HEK293 (cell line): ENCODE measurements at regions not wholly inside any gene's neighbourhood (a gene's known extent, or its start where the extent isn't known, plus 50 kb on each side); places are given as distances from the start of the nearest gene placed in this dataset.

Experiments used
- CTCF ChIA-PET: fragments of 350-600 bp; formaldehyde crosslinking; extraction: SDS; loops from one replicate; lab custom pipeline; 2021; ENCODE audit warnings: antibody characterized with exemption; lab: Yijun Ruan, JAX
- POLR2A ChIA-PET: fragments of 300-600 bp; formaldehyde crosslinking; extraction: SDS; loops from one replicate; lab custom pipeline; 2020; ENCODE audit warnings: antibody characterized with exemption, inconsistent platforms; lab: Yijun Ruan, JAX
- H3K27ac ChIP-seq: fragments of 200-500 bp; sonication (Bioruptor generic); 2 replicates; pipeline ENCODE4 v1.5.1; 2014; ENCODE audit warnings: low read depth, low read length, control low read depth, inconsistent platforms; ENCODE audit errors: extremely low read depth
- H3K36me3 ChIP-seq, 2 experiments: fragments of 200-500 bp in 1 of 2; sonication (Bioruptor generic) in 1 of 2; 1 replicate in 1 of 2; 2 replicates in 1 of 2; pipeline ENCODE4 v1.5.1; 2014 to 2017; ENCODE audit warnings: inconsistent platforms in 2 of 2, low read length in 2 of 2; ENCODE audit not compliant: control insufficient read depth in 2 of 2, insufficient read depth in 1 of 2
- H3K4me1 ChIP-seq: fragments of 200-500 bp; sonication (Bioruptor generic); 2 replicates; pipeline ENCODE4 v1.5.1; 2014; ENCODE audit warnings: mild to moderate bottlenecking, low read length, inconsistent platforms; ENCODE audit not compliant: control insufficient read depth, insufficient read depth
- H3K4me3 ChIP-seq: 2 replicates; pipeline ENCODE4 v1.5.1; 2011; ENCODE audit warnings: low read depth, mild to moderate bottlenecking, control low read depth, low read length, moderate library complexity
- H3K9me3 ChIP-seq: fragments of 200-500 bp; sonication (Bioruptor generic); 2 replicates; pipeline ENCODE4 v1.5.1; 2014; ENCODE audit warnings: low read depth, low read length, inconsistent platforms; ENCODE audit not compliant: control insufficient read depth, insufficient read depth
- ELK4 ChIP-seq: IDR thresholded peaks from 2 replicates; pipeline ENCODE4 v1.6.1; 2011; ENCODE audit warnings: mild to moderate bottlenecking, low read depth, low read length, borderline replicate concordance
- HOXD13 ChIP-seq: sonication (generic); formaldehyde crosslinking; IDR thresholded peaks from 2 replicates; pipeline ENCODE4 v1.8.0; 2022; ENCODE audit warnings: missing genetic modification reagents, borderline replicate concordance
- KLF17 ChIP-seq: fragments of 450-650 bp; formaldehyde crosslinking; IDR thresholded peaks from 2 replicates; pipeline ENCODE4 v1.5.1; 2016; ENCODE audit warnings: missing biosample characterization, missing genetic modification characterization
- PRDM6 ChIP-seq: fragments of 450-650 bp; formaldehyde crosslinking; IDR thresholded peaks from 2 replicates; pipeline ENCODE4 v1.5.1; 2017; ENCODE audit warnings: missing biosample characterization, missing genetic modification characterization
- TRIM28 ChIP-seq: IDR thresholded peaks from 2 replicates; pipeline ENCODE4 v1.6.1; 2011; ENCODE audit warnings: low read length, control low read depth, borderline replicate concordance
- ZBTB49 ChIP-seq: fragments of 450-650 bp; formaldehyde crosslinking; IDR thresholded peaks from 2 replicates; pipeline ENCODE4 v1.5.1; 2016; ENCODE audit warnings: missing biosample characterization, missing genetic modification characterization, low read depth
- ZFP69B ChIP-seq: fragments of 450-650 bp; formaldehyde crosslinking; IDR thresholded peaks from 2 replicates; pipeline ENCODE4 v1.5.1; 2016; ENCODE audit warnings: missing biosample characterization, missing genetic modification characterization
- ZNF121 ChIP-seq: fragments of 450-650 bp; formaldehyde crosslinking; IDR thresholded peaks from 2 replicates; pipeline ENCODE4 v1.5.1; 2016; ENCODE audit warnings: missing biosample characterization, missing genetic modification characterization
- ZNF148 ChIP-seq: fragments of 450-650 bp; formaldehyde crosslinking; IDR thresholded peaks from 2 replicates; pipeline ENCODE4 v1.5.0; 2017; ENCODE audit warnings: missing biosample characterization, missing genetic modification characterization, borderline replicate concordance
- ZNF169 ChIP-seq: fragments of 450-650 bp; formaldehyde crosslinking; IDR thresholded peaks from 2 replicates; pipeline ENCODE4 v1.5.1; 2016; ENCODE audit warnings: missing biosample characterization, missing genetic modification characterization
- ZNF280C ChIP-seq: fragments of 450-650 bp; formaldehyde crosslinking; IDR thresholded peaks from 2 replicates; pipeline ENCODE4 v1.5.1; 2016; ENCODE audit warnings: missing biosample characterization, missing genetic modification characterization
- ZNF302 ChIP-seq: fragments of 450-650 bp; formaldehyde crosslinking; IDR thresholded peaks from 2 replicates; pipeline ENCODE4 v1.5.1; 2016; ENCODE audit warnings: missing biosample characterization, missing genetic modification characterization, low read depth
- ZNF341 ChIP-seq: fragments of 450-650 bp; formaldehyde crosslinking; IDR thresholded peaks from 2 replicates; pipeline ENCODE4; 2016; ENCODE audit warnings: low read depth, missing biosample characterization, missing genetic modification characterization
- ZNF362 ChIP-seq: fragments of 450-650 bp; formaldehyde crosslinking; IDR thresholded peaks from 2 replicates; pipeline ENCODE4 v1.5.1; 2016; ENCODE audit warnings: missing biosample characterization, missing genetic modification characterization
- ZNF394 ChIP-seq: fragments of 450-650 bp; formaldehyde crosslinking; IDR thresholded peaks from 2 replicates; pipeline ENCODE4 v1.5.1; 2016; ENCODE audit warnings: missing biosample characterization, missing genetic modification characterization, mild to moderate bottlenecking, moderate library complexity, borderline replicate concordance
- ZNF449 ChIP-seq: fragments of 450-650 bp; formaldehyde crosslinking; IDR thresholded peaks from 2 replicates; pipeline ENCODE4 v1.5.1; 2017; ENCODE audit warnings: missing biosample characterization, mild to moderate bottlenecking, missing genetic modification characterization, moderate library complexity
- ZNF514 ChIP-seq: fragments of 450-650 bp; formaldehyde crosslinking; IDR thresholded peaks from 2 replicates; pipeline ENCODE4 v1.5.1; 2016; ENCODE audit warnings: missing biosample characterization, missing genetic modification characterization
- ZNF626 ChIP-seq: fragments of 450-650 bp; sonication (Bioruptor Pico); formaldehyde crosslinking; IDR thresholded peaks from 2 replicates; pipeline ENCODE4 v1.5.1; 2018; ENCODE audit warnings: missing biosample characterization, missing genetic modification characterization, inconsistent platforms
- ZNF701 ChIP-seq: fragments of 450-650 bp; formaldehyde crosslinking; IDR thresholded peaks from 2 replicates; pipeline ENCODE4 v1.5.1; 2016; ENCODE audit warnings: missing biosample characterization, missing genetic modification characterization
- ZSCAN16 ChIP-seq: fragments of 450-650 bp; formaldehyde crosslinking; IDR thresholded peaks from 2 replicates; pipeline ENCODE4 v1.5.1; 2016; ENCODE audit warnings: missing biosample characterization, missing genetic modification characterization

- TF ChIP-seq PRDM6 (tag by site-specific recombination) (no peak), ZNF394 (tag by site-specific recombination) (no peak), ZNF701 (tag by site-specific recombination) (no peak), ZBTB49 (no peak), ZNF626 (tag by site-specific recombination) (no peak), ZSCAN16 (tag by site-specific recombination) (no peak)
Observed at GRCh38 chr4:180330521-180330920, 1912.7 kb upstream of the TENM3 start (continued).

- H3K27ac ChIP-seq: no peak overlapping the region
- CTCF ChIA-PET: no interaction called here
- H3K36me3 ChIP-seq: no peaks in the 10 kb centered on the region
- POLR2A ChIA-PET: no interaction called here
- no peak overlapping the region for H3K4me3 ChIP-seq
- H3K4me1 ChIP-seq: no peaks in the 10 kb centered on the region
- no peak for TF ChIP-seq ZNF148 (tag by site-specific recombination)
- no peak for TF ChIP-seq ZNF169
- H3K9me3 ChIP-seq: no peaks in the 10 kb centered on the region
Observed at GRCh38 chr4:180333162-180333561, 1910.0 kb upstream of the TENM3 start.

- CTCF ChIA-PET: no interaction called here
- TF ChIP-seq ELK4 (no peak), HOXD13 (CRISPR knock-in tag) (no peak), TRIM28 (no peak), ZFP69B (no peak), ZNF280C (no peak), ZNF302 (no peak), ZNF514 (tag by site-specific recombination) (no peak), ZNF449 (tag by site-specific recombination) (no peak), ZNF121 (tag by site-specific recombination) (no peak), ZNF362 (no peak), KLF17 (no peak), ZNF341 (no peak)
Observed at GRCh38 chr4:180335566-180335965, 1907.6 kb upstream of the TENM3 start.

More at GRCh38 chr4:180335566-180335965, 1907.6 kb upstream of the TENM3 start:
- POLR2A ChIA-PET: no interaction called here
- H3K4me3 ChIP-seq: no peak overlapping the region
- H3K4me1 ChIP-seq: no peaks in the 10 kb centered on the region
- no peaks in the 10 kb centered on the region for H3K9me3 ChIP-seq
- H3K27ac ChIP-seq: no peak overlapping the region
- H3K36me3 ChIP-seq: no peaks in the 10 kb centered on the region
